ENCODE measurements at regions not wholly inside any gene's neighbourhood (a gene's known extent, or its start where the extent isn't known, plus 50 kb on each side); places are given as distances from the start of the nearest gene placed in this dataset.
"Not testable (repeated sequence)": the region's sequence is repeated elsewhere in the genome, so short reads cannot be mapped to it uniquely, and the experiment has no call there.

GRCh38 chr10:8283986-8284385 lies 229.5 kb downstream of the GATA3 start:
- DNase-seq, result no peak

GRCh38 chr10:8285970-8286369 lies 231.5 kb downstream of the GATA3 start:
- DNase-seq, result not testable (repeated sequence)

- DNase-seq, result no peak
These were observed 234.1 kb downstream of the GATA3 start for GRCh38 chr10:8288600-8288999.

- no peak for DNase-seq
These were observed 234.9 kb downstream of the GATA3 start for GRCh38 chr10:8289186-8289924.

- no peak for DNase-seq
These were observed 240.3 kb downstream of the GATA3 start for GRCh38 chr10:8294779-8295178.

GRCh38 chr10:8295311-8295710 lies 240.8 kb downstream of the GATA3 start:
- no peak for DNase-seq

- no peak for DNase-seq
These were observed 241.7 kb downstream of the GATA3 start for GRCh38 chr10:8296090-8296733.

GRCh38 chr10:8296734-8297101 lies 242.2 kb downstream of the GATA3 start:
- DNase-seq, result no peak

- no peak for DNase-seq
These were observed 242.6 kb downstream of the GATA3 start for GRCh38 chr10:8297107-8297506.

- no peak for DNase-seq
These were observed 243.5 kb downstream of the GATA3 start for GRCh38 chr10:8297959-8298358.

- no peak for DNase-seq
These were observed 244.5 kb downstream of the GATA3 start for GRCh38 chr10:8298896-8299570.

- DNase-seq, result no peak
These were observed 246.4 kb downstream of the GATA3 start for GRCh38 chr10:8300925-8301324.

GRCh38 chr10:8301333-8301732 lies 246.8 kb downstream of the GATA3 start:
- no peak for DNase-seq

GRCh38 chr10:8301831-8302230 lies 247.3 kb downstream of the GATA3 start:
- DNase-seq, result no peak

- DNase-seq, result no peak
These were observed 248.1 kb downstream of the GATA3 start for GRCh38 chr10:8302565-8302964.

GRCh38 chr10:8304861-8305260 lies 250.4 kb downstream of the GATA3 start:
- no peak for DNase-seq

- no peak for DNase-seq
These were observed 251.6 kb downstream of the GATA3 start for GRCh38 chr10:8305876-8306652.

- no peak for DNase-seq
These were observed 252.3 kb downstream of the GATA3 start for GRCh38 chr10:8306685-8307364.

- no peak for DNase-seq
These were observed 256.4 kb downstream of the GATA3 start for GRCh38 chr10:8310930-8311329.

GRCh38 chr10:8311526-8312070 lies 257.1 kb downstream of the GATA3 start:
- no peak for DNase-seq

- no peak for DNase-seq
These were observed 257.6 kb downstream of the GATA3 start for GRCh38 chr10:8312079-8312478.

GRCh38 chr10:8312781-8313180 lies 258.3 kb downstream of the GATA3 start:
- DNase-seq, result no peak

GRCh38 chr10:8314486-8314885 lies 260.0 kb downstream of the GATA3 start:
- DNase-seq, result no peak
